ENCODE measurements at regions not wholly inside any gene's neighbourhood (a gene's known extent, or its start where the extent isn't known, plus 50 kb on each side); places are given as distances from the start of the nearest gene placed in this dataset.
A peak's percentile ranks its signal among the peaks of the same experiment; 100 is the strongest.

GRCh38 chr3:96354106-96354505 is 460.3 kb upstream of the EPHA6 start:
- WGBS: 47% methylated on average over 2 of the region's 2 CpGs
- H3K27ac ChIP-seq (ENCODE audit: low read depth in 1 of 2, low read length in 2 of 2): no peak overlapping the region
- no peak for DNase-seq (ENCODE audit: low spot score)
- no peaks in the 10 kb centered on the region for H3K27me3 ChIP-seq (ENCODE audit: control insufficient read depth in 4 of 4, insufficient read depth in 4 of 4, low read length in 3 of 4)
- H3K36me3 ChIP-seq (ENCODE audit: control insufficient read depth in 4 of 4, insufficient read depth in 3 of 4, low read depth in 1 of 4, low read length in 3 of 4): no peaks in the 10 kb centered on the region
- no peaks in the 10 kb centered on the region for H3K4me1 ChIP-seq (ENCODE audit: control insufficient read depth in 4 of 4, insufficient read depth in 4 of 4, low read length in 3 of 4)
- H3K4me3 ChIP-seq (ENCODE audit: low read depth in 1 of 3, low read length in 3 of 3): no peak overlapping the region
- peaks cover 0 to 1% (median 0%) of the 10 kb centered on the region in 4 donors for H3K9me3 ChIP-seq (ENCODE audit: control insufficient read depth in 4 of 4, low read length in 3 of 4)
- TF ChIP-seq HNF4A (conservative IDR thresholded peaks at IDR 0.05): peak in 1 of 2 donors; percentile 64
- no peak for TF ChIP-seq SP1 (IDR thresholded peaks at IDR 0.05)
- TF ChIP-seq RXRA (IDR thresholded peaks at IDR 0.05): peak in 1 of 2 donors; percentile 22
- H3K9ac ChIP-seq (ENCODE audit: low read depth in 1 of 2, low read length in 2 of 2): no peak overlapping the region

- TF ChIP-seq HNF4G (IDR thresholded peaks at IDR 0.05) (no peak), NR2F2 (IDR thresholded peaks at IDR 0.05) (no peak), RXRA (IDR thresholded peaks at IDR 0.05) (no peak), JUND (IDR thresholded peaks at IDR 0.05) (no peak), FOXA1 (IDR thresholded peaks at IDR 0.05) (no peak), ATF3 (IDR thresholded peaks at IDR 0.05) (no peak), REST (IDR thresholded peaks at IDR 0.05) (no peak), GABPA (IDR thresholded peaks at IDR 0.05 in 1 of 2, conservative IDR thresholded peaks at IDR 0.05 in 1 of 2) (no peak)
- no peaks in the 10 kb centered on the region for H3K27me3 ChIP-seq (ENCODE audit: control insufficient read depth in 4 of 4, insufficient read depth in 4 of 4, low read length in 3 of 4)
- no peak for DNase-seq (ENCODE audit: low spot score)
- H3K4me3 ChIP-seq (ENCODE audit: low read depth in 1 of 3, low read length in 3 of 3): no peak overlapping the region
- H3K9me3 ChIP-seq (ENCODE audit: control insufficient read depth in 4 of 4, low read length in 3 of 4): peaks cover 0 to 1% (median 0%) of the 10 kb centered on the region in 4 donors
- no peaks in the 10 kb centered on the region for H3K4me1 ChIP-seq (ENCODE audit: control insufficient read depth in 4 of 4, insufficient read depth in 4 of 4, low read length in 3 of 4)
- H3K9ac ChIP-seq (ENCODE audit: low read depth in 1 of 2, low read length in 2 of 2): no peak overlapping the region
- H3K27ac ChIP-seq (ENCODE audit: low read depth in 1 of 2, low read length in 2 of 2): no peak overlapping the region
- H3K36me3 ChIP-seq (ENCODE audit: control insufficient read depth in 4 of 4, insufficient read depth in 3 of 4, low read depth in 1 of 4, low read length in 3 of 4): no peaks in the 10 kb centered on the region
Measured at GRCh38 chr3:96354742-96355141, 459.7 kb upstream of the EPHA6 start.

GRCh38 chr3:96361241-96361640 is 453.2 kb upstream of the EPHA6 start:
- WGBS: 87% methylated on average over 1 of the region's 1 CpG
- no peak for DNase-seq (ENCODE audit: low spot score)
- Histone ChIP-seq H3K4me3 (ENCODE audit: low read depth in 1 of 3, low read length in 3 of 3) (no peak overlapping the region), H3K27me3 (ENCODE audit: control insufficient read depth in 4 of 4, insufficient read depth in 4 of 4, low read length in 3 of 4) (no peaks in the 10 kb centered on the region), H3K9me3 (ENCODE audit: control insufficient read depth in 4 of 4, low read length in 3 of 4) (no peaks in the 10 kb centered on the region), H3K4me1 (ENCODE audit: control insufficient read depth in 4 of 4, insufficient read depth in 4 of 4, low read length in 3 of 4) (no peaks in the 10 kb centered on the region), H3K9ac (ENCODE audit: low read depth in 1 of 2, low read length in 2 of 2) (no peak overlapping the region), H3K27ac (ENCODE audit: low read depth in 1 of 2, low read length in 2 of 2) (no peak overlapping the region), H3K36me3 (ENCODE audit: control insufficient read depth in 4 of 4, insufficient read depth in 3 of 4, low read depth in 1 of 4, low read length in 3 of 4) (no peaks in the 10 kb centered on the region)
- TF ChIP-seq SP1 (IDR thresholded peaks at IDR 0.05) (no peak), CTCF (IDR thresholded peaks at IDR 0.05; ENCODE audit: low read depth, low read length, missing input control) (no peak), TAF1 (conservative IDR thresholded peaks at IDR 0.05) (no peak), ZBTB33 (IDR thresholded peaks at IDR 0.05) (no peak), RAD21 (IDR thresholded peaks at IDR 0.05) (no peak)
